Activated T-helper 2 cell treated with anti-CD3 and anti-CD28 coated beads, Interferon-gamma antibody, Interleukin-2, Interleukin-4, amounts not matched to agents 10 μg/mL and 5 μg/mL and 100 μg/mL, durations not matched to agents 14 hours and 24 hours and 36 hours (primary cell): ENCODE measurements at regions not wholly inside any gene's neighbourhood (a gene's known extent, or its start where the extent isn't known, plus 50 kb on each side); places are given as distances from the start of the nearest gene placed in this dataset.
"Not testable (repeated sequence)": the region's sequence is repeated elsewhere in the genome, so short reads cannot be mapped to it uniquely, and the experiment has no call there.

Experiments used
- DNase-seq: peaks from one replicate; pipeline ENCODE4 v3.0.0; 2021; ENCODE audit warnings: low spot score
- H3K27ac Mint-ChIP-seq: one replicate; pipeline ENCODE4 v1.8.0; 2021; ENCODE audit warnings: mixed read lengths
- H3K27me3 Mint-ChIP-seq: one replicate; pipeline ENCODE4 v1.8.0; 2021; ENCODE audit warnings: low read depth, mixed read lengths
- H3K36me3 Mint-ChIP-seq: one replicate; pipeline ENCODE4 v1.8.0; 2021; ENCODE audit warnings: low read depth, mixed read lengths
- H3K4me1 Mint-ChIP-seq: one replicate; pipeline ENCODE4 v1.8.0; 2021; ENCODE audit warnings: low read depth, mixed read lengths
- H3K4me3 Mint-ChIP-seq: one replicate; pipeline ENCODE4 v1.8.0; 2021; ENCODE audit warnings: low read depth, mild to moderate bottlenecking, moderate library complexity, mixed read lengths
- H3K9me3 Mint-ChIP-seq: one replicate; pipeline ENCODE4 v1.8.0; 2021; ENCODE audit warnings: mixed read lengths
- intact Hi-C: fragments of 100-400 bp; cut with micrococcal nuclease; formaldehyde crosslinking; loops from one replicate; pipeline ENCODE4 v1.15.1; 2023

DNA sequence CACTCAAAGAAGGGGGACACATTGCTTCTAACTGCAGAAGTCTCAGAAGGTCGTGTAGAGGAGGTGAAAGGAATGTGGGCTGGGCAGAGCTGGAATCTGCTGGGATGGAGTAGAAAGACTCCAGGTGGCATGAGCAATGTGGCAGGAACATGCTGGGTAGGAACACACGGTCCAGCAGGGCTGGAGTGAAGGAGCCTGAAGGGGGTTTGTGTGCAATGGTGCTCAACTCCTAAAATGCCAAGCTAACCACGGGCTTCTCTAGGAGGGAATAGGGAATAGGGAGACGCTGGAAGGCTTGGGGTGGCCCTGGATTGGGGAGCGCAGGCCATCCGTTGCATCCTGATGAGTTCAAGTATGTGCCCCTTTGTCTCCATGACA is 253.8 kb downstream of the FAM43A start:
- intact Hi-C loops, result no loop called here
- Mint-ChIP-seq H3K36me3 (no peaks in the 10 kb centered on the region), H3K4me3 (no peak overlapping the region), H3K27me3 (no peaks in the 10 kb centered on the region), H3K4me1 (no peaks in the 10 kb centered on the region), H3K9me3 (no peaks in the 10 kb centered on the region), H3K27ac (no peak overlapping the region)
- DNase-seq, result no peak

DNA sequence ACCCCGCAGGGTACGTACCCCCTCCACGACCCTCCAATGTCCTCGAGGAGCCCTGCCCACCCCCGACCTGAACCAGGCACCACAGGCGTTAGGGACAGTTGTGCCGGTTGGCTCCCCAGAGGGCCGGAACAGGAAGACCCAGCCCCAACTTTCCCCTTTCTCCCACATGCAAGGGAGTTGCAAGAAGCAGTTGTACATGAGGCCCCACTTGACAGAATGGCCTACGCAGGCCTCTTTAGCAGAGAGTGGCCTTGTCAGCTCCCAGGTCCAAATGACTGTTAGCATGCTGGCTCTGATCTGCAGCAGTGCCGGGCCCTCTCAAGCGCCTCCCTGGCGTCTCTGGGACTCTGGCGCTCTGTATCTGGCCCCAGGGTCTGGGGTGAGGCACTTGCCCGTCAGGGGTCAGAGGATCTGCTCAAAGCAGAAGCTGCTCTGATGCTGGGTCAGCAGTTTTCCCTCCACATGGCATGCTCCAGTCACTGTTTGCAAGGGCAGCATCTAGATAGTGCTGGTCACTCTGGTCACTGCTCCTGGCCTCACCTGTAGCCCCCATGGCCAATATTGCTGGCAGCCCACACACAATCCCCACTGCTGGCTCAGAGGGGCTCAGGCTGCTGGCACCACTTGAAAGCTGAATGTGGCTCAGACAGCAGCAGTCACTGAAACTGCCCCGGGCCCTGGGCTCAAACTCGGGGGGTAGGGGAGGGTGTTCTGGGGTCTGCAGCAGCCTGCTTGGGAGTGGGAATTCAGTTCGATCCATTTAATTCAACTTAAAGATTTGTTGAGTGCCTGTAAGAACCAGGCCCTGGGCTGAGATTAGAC is 254.5 kb downstream of the FAM43A start:
- Mint-ChIP-seq H3K9me3 (no peaks in the 10 kb centered on the region), H3K27ac (no peak overlapping the region), H3K36me3 (no peaks in the 10 kb centered on the region), H3K4me3 (no peak overlapping the region), H3K27me3 (no peaks in the 10 kb centered on the region), H3K4me1 (no peaks in the 10 kb centered on the region)
- DNase-seq, result no peak
- intact Hi-C loops, result no loop called here

DNA sequence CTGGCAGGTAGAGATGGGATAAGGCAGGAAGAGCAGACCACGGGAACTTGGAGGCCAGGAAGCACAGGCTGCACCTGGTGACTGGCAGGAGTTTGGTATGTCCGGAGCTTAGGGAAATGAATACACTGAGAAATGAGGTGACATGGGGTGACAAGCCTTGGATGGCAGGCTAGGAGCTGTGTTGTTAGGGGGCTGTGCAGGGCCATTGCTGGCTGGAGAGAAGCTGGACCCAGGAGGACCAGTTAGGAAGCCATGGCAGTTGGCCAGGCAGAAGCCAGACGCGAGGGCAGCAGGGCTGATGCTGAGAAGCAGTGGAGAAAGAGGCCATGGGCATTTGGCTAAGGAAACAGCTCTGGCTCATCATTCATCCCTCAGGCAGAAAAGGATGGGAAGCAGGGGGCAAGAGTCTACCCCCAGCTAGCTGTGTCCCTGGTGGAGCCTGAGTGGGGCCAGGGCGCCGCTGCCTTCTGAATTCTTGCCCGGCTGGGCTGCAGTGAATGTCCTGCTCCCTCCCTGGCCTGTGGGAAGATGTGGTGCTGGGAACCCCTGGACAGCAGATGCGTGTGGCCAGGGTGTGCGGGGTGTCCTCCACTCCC is 255.8 kb downstream of the FAM43A start:
- no peaks in the 10 kb centered on the region for H3K36me3 Mint-ChIP-seq
- no peak overlapping the region for H3K27ac Mint-ChIP-seq
- no peak for DNase-seq
- no peaks in the 10 kb centered on the region for H3K27me3 Mint-ChIP-seq
- no peak overlapping the region for H3K4me3 Mint-ChIP-seq
- H3K9me3 Mint-ChIP-seq, result no peaks in the 10 kb centered on the region
- intact Hi-C loops, result no loop called here
- no peaks in the 10 kb centered on the region for H3K4me1 Mint-ChIP-seq

DNA sequence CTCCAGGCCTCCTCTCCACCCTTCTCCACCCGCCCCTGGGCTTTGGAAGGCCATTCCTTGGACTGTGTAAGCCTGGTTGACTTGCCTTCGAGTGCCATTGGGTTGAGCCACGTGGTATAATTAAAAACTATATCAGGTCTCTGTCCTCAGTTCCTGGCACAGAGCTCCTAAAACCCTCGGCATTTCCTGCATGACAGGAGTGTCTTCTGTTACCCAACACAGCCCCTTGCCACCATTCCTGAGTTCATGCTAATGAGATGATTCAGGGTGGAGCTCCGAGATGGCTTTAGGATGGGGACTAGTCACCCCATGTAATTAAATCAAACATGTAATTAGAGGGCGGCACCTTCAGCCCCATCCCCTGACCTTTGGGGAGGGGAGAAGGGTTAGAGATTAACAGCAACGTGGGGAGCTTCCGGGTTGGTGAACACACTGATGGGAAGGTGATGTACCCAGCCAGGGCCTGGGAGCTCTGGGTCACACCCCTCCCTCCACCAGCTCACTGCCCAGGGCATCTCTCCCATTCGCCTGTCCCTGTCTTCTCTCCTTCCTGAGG is 256.4 kb downstream of the FAM43A start:
- H3K4me1 Mint-ChIP-seq, result no peaks in the 10 kb centered on the region
- H3K27ac Mint-ChIP-seq, result no peak overlapping the region
- intact Hi-C loops, result no loop called here
- no peak for DNase-seq
- no peak overlapping the region for H3K4me3 Mint-ChIP-seq
- H3K27me3 Mint-ChIP-seq, result no peaks in the 10 kb centered on the region
- H3K36me3 Mint-ChIP-seq, result no peaks in the 10 kb centered on the region
- no peaks in the 10 kb centered on the region for H3K9me3 Mint-ChIP-seq

DNA sequence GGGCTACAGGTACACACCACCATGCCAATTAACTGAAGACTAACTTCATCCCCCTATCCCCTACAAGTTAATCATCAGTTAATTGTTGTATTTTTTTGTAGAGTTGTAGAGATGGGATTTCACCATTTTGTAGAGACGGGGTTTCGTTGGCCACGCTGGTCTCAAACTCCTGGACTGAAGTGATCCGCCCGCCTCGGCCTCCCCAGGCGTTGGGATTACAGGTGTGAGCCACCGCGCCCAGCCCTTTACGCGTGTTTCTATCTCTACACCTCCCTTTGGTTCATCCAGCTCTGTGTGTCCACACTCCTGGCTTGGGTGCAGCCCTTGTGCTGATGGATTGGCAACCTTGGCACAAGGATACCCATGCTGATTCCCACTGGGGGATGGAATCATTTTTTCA is 258.8 kb downstream of the FAM43A start:
- no peak overlapping the region for H3K27ac Mint-ChIP-seq
- H3K9me3 Mint-ChIP-seq, result no peaks in the 10 kb centered on the region
- no peak for DNase-seq

DNA sequence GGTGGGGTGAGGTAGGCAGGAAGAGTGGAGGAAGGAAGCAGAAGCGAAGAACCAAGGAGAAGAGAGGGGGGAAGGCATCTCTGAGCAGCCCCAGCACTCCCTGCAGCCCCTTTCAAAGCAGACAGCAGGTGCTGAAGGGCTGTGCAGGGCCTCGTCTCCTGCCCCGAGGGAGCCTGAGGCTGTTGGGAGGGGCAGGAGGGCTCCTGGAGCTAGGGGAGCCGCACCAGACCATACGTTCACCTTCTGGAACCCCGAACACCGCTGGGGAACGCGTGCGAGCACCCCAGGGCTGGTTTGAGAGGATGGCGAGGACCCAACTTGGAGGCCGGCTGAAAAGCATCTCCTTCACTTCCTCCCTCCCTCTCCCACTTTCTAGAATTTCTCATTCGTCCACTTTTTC is 259.8 kb downstream of the FAM43A start:
- no peaks in the 10 kb centered on the region for H3K36me3 Mint-ChIP-seq
- H3K27me3 Mint-ChIP-seq, result no peaks in the 10 kb centered on the region
- H3K9me3 Mint-ChIP-seq, result no peaks in the 10 kb centered on the region
- H3K27ac Mint-ChIP-seq, result no peak overlapping the region
- H3K4me1 Mint-ChIP-seq, result no peaks in the 10 kb centered on the region
- no peak for DNase-seq
- H3K4me3 Mint-ChIP-seq, result no peak overlapping the region
- intact Hi-C loops, result no loop called here

More for the DNA sequence above, 258.8 kb downstream of the FAM43A start:
- Mint-ChIP-seq H3K4me3 (no peak overlapping the region), H3K27me3 (no peaks in the 10 kb centered on the region), H3K4me1 (no peaks in the 10 kb centered on the region), H3K36me3 (no peaks in the 10 kb centered on the region)
- intact Hi-C loops, result no loop called here

DNA sequence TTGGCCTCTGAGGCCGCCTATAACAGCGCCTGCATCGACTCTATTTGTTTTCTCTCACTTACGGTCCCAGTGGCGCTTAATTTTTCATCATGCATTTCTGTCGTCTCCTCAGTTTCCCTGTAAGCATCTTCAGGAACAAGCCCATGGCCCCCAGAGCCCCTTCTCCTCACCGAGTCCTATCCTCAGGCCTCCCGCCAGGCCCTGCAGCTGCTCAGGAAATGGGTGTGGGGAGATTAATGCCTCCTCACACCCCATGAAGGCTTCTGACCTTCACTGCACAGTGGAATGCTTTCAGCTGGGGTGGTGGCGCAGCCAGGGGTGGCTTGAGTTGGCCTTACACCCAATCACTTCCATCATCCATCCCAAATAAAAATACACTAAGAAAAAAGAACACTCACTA is 260.4 kb downstream of the FAM43A start:
- Mint-ChIP-seq H3K9me3 (no peaks in the 10 kb centered on the region), H3K36me3 (no peaks in the 10 kb centered on the region), H3K4me3 (no peak overlapping the region), H3K4me1 (no peaks in the 10 kb centered on the region), H3K27me3 (no peaks in the 10 kb centered on the region), H3K27ac (no peak overlapping the region)
- DNase-seq, result no peak
- intact Hi-C loops, result no loop called here

DNA sequence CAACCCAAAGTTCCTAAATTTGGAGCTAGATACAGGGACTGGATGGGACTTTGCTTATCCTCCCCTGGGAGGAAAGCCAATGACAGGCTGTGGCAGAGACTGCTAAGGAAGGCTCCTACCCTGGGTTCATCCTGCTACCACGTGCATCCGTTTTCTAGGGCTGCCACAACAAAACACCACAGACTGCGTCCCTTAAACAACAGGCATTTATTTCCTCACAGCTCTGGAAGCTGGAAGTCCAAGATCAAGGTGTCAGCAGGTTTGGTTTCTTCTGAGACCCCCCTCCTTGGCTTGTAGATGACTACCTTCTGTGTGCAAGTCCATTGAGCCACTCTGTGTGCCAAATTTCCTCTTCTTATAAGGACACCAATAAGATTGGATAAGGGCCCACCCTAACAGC is 263.9 kb downstream of the FAM43A start:
- Mint-ChIP-seq H3K9me3 (no peaks in the 10 kb centered on the region), H3K4me1 (no peaks in the 10 kb centered on the region), H3K4me3 (no peak overlapping the region), H3K27ac (no peak overlapping the region), H3K27me3 (no peaks in the 10 kb centered on the region), H3K36me3 (no peaks in the 10 kb centered on the region)
- no peak for DNase-seq
- intact Hi-C loops, result no loop called here

DNA sequence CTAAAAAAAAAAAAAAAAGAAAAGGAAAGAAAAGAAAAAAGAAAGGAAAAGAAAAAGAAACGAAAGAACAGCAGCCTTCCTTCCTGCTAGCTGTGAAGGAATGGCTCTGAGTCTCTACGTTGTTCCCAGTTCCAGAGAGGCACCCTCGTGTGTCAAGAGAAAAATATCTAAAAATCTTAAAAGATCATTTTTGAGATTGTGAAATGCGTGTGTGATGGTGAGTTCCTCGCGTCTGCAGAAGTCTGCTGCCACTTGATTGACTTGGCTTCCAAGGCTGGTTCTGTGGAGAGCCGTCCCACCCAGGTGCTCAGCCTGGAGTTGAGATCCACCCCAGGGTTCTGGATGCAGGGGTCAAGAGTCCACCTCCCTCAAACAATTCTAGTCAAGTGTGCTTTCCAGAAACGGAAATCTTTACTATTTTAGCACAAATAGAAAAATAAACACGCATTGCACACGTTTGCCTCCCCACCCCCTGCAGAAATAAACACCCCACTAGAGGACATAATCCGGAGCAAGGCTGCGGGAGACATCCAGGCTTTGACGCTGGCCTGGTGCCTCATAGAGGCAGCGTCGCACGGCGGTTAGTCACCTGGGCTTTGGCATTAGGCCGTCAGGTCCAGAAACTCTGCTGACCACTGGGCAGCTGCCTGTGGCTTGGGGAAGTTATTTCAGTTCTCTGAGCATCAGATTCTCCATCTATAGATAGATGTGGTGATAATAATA is 265.4 kb downstream of the FAM43A start:
- Mint-ChIP-seq H3K27ac (no peak overlapping the region), H3K27me3 (no peaks in the 10 kb centered on the region), H3K36me3 (no peaks in the 10 kb centered on the region), H3K4me1 (no peaks in the 10 kb centered on the region), H3K4me3 (no peak overlapping the region), H3K9me3 (no peaks in the 10 kb centered on the region)
- DNase-seq, result no peak
- intact Hi-C loops, result no loop called here

DNA sequence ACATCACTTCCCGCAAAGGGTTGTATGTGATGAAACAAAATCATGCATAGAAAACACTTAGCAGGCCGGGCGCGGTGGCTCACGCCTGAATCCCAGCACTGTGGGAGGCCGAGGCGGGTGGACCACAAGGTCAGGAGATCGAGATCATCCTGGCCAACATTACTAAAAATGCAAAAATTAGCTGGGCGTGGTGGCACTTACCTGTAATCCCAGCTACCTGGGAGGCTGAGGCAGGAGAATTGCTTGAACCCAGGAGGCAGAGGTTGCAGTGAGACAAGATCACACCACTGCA is 265.9 kb downstream of the FAM43A start:
- H3K4me1 Mint-ChIP-seq, H3K9me3 Mint-ChIP-seq, H3K27me3 Mint-ChIP-seq, H3K36me3 Mint-ChIP-seq, H3K4me3 Mint-ChIP-seq, H3K27ac Mint-ChIP-seq, DNase-seq, intact Hi-C loops: not testable (repeated sequence)

DNA sequence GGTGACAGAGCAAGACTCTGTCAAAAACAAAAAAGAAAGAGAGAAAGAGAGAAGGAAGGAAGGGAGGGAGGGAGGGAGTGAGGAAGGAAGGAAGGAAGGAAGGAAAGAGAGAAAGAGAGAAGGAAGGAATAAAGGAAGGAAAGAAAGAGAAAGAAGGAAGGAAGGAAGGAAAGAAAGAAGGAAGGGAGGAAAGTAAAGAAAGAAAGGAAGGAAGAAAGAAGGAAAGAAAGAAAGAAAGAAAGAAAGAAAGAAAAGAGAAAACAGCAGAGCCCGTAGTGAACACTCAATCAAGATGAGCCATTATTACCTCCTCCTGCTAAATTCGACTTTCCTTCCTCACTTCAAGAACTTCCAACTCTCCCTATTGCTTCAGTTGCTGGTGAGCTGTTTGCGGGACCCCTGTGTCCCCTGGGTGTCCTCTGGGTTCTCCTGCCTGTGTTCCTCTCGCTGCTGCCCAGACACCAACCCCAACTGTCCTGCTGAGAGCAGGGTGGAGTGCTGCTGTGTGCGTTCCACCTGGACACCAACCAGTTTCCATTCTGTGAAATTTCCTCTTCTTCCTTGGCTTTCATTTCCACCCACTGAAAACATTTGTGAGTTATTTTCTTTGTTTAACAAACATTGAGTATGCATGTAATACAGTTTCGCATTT is 266.4 kb downstream of the FAM43A start:
- no peak overlapping the region for H3K27ac Mint-ChIP-seq
- intact Hi-C loops, result no loop called here
- H3K9me3 Mint-ChIP-seq, result no peaks in the 10 kb centered on the region
- no peaks in the 10 kb centered on the region for H3K27me3 Mint-ChIP-seq
- no peak overlapping the region for H3K4me3 Mint-ChIP-seq
- no peaks in the 10 kb centered on the region for H3K4me1 Mint-ChIP-seq
- H3K36me3 Mint-ChIP-seq, result no peaks in the 10 kb centered on the region
- no peak for DNase-seq

DNA sequence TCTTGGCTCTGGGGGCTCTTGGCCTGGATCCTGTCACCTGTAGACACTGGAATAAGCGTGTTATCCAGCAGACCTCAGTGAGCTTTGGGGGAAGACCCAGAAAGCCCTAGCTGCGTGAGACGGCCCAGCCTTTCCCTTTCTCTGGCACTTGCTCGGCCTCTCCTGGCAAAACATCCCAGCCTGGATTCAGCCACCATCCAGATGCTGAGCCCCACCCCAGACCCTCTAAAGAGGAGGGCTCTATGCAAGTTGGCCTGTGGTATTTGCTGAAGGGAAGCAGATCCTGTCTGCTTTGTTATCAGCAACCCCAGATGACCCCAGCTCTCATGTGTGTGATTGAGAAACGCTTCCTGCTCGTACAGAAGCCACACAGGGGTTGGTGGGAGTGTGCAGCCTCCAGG is 267.2 kb downstream of the FAM43A start:
- Mint-ChIP-seq H3K27me3 (no peaks in the 10 kb centered on the region), H3K4me3 (no peak overlapping the region), H3K9me3 (no peaks in the 10 kb centered on the region), H3K27ac (no peak overlapping the region), H3K4me1 (no peaks in the 10 kb centered on the region), H3K36me3 (no peaks in the 10 kb centered on the region)
- no peak for DNase-seq
- intact Hi-C loops, result no loop called here

DNA sequence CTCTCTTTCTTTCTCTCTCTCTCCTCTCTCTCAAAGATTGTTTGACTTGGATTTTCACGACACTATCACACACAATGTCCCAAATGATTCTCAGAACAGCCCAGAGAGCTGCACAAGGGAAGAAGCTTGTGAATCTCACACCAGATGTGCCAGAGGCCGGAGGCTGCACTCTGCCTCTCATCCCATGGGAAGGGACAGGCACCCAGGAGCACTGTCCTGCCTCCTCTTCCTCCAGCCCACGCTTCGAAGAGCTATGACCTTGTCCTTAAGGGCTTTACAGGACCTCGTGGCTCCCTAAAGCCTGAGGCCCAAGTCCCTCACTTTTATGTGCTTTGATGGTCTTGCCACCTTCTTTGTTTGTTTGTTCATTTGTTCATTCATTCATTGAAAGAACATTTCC is 267.6 kb downstream of the FAM43A start:
- intact Hi-C loops, result no loop called here
- H3K4me3 Mint-ChIP-seq, result no peak overlapping the region
- no peaks in the 10 kb centered on the region for H3K36me3 Mint-ChIP-seq
- H3K4me1 Mint-ChIP-seq, result no peaks in the 10 kb centered on the region
- DNase-seq, result no peak
- H3K27me3 Mint-ChIP-seq, result no peaks in the 10 kb centered on the region
- no peak overlapping the region for H3K27ac Mint-ChIP-seq
- H3K9me3 Mint-ChIP-seq, result no peaks in the 10 kb centered on the region
